ENCODE measurements at regions not wholly inside any gene's neighbourhood (a gene's known extent, or its start where the extent isn't known, plus 50 kb on each side); places are given as distances from the start of the nearest gene placed in this dataset.
"Not testable (repeated sequence)": the region's sequence is repeated elsewhere in the genome, so short reads cannot be mapped to it uniquely, and the experiment has no call there.

- peaks cover 11% of the 10 kb centered on the region for H3K27me3 Mint-ChIP-seq (ENCODE audit: low read depth)
- no peak for DNase-seq (ENCODE audit: low spot score)
- no peak overlapping the region for H3K27ac Mint-ChIP-seq (ENCODE audit: unreplicated experiment)
- TF ChIP-seq CTCF (IDR thresholded peaks at IDR 0.05) = no peak
- H3K4me1 Mint-ChIP-seq (ENCODE audit: low read depth) = no peaks in the 10 kb centered on the region
- H3K9me3 Mint-ChIP-seq (ENCODE audit: low read depth) = no peaks in the 10 kb centered on the region
- no peak overlapping the region for H3K4me3 Mint-ChIP-seq (ENCODE audit: unreplicated experiment)
- no peaks in the 10 kb centered on the region for H3K36me3 Mint-ChIP-seq (ENCODE audit: low read depth)
Observed at GRCh38 chr14:30240685-30241084, 313.0 kb upstream of the PRKD1 start.

GRCh38 chr14:30242744-30243143, 315.1 kb upstream of the PRKD1 start:
- TF ChIP-seq CTCF (IDR thresholded peaks at IDR 0.05) = no peak
- Mint-ChIP-seq H3K36me3 (ENCODE audit: low read depth) (no peaks in the 10 kb centered on the region), H3K27ac (ENCODE audit: unreplicated experiment) (no peak overlapping the region), H3K9me3 (ENCODE audit: low read depth) (no peaks in the 10 kb centered on the region), H3K4me3 (ENCODE audit: unreplicated experiment) (no peak overlapping the region), H3K4me1 (ENCODE audit: low read depth) (no peaks in the 10 kb centered on the region), H3K27me3 (ENCODE audit: low read depth) (peaks cover 13% of the 10 kb centered on the region)
- no peak for DNase-seq (ENCODE audit: low spot score)

GRCh38 chr14:30243207-30243606, 315.6 kb upstream of the PRKD1 start:
- Mint-ChIP-seq H3K36me3 (ENCODE audit: low read depth) (no peaks in the 10 kb centered on the region), H3K27me3 (ENCODE audit: low read depth) (peaks cover 13% of the 10 kb centered on the region), H3K9me3 (ENCODE audit: low read depth) (no peaks in the 10 kb centered on the region), H3K4me1 (ENCODE audit: low read depth) (no peaks in the 10 kb centered on the region), H3K27ac (ENCODE audit: unreplicated experiment) (no peak overlapping the region), H3K4me3 (ENCODE audit: unreplicated experiment) (no peak overlapping the region)
- TF ChIP-seq CTCF (IDR thresholded peaks at IDR 0.05) = no peak
- no peak for DNase-seq (ENCODE audit: low spot score)

- no peaks in the 10 kb centered on the region for H3K36me3 Mint-ChIP-seq (ENCODE audit: low read depth)
- no peak for TF ChIP-seq CTCF (IDR thresholded peaks at IDR 0.05)
- no peak overlapping the region for H3K27ac Mint-ChIP-seq (ENCODE audit: unreplicated experiment)
- peaks cover 13% of the 10 kb centered on the region for H3K27me3 Mint-ChIP-seq (ENCODE audit: low read depth)
- no peak overlapping the region for H3K4me3 Mint-ChIP-seq (ENCODE audit: unreplicated experiment)
- no peaks in the 10 kb centered on the region for H3K9me3 Mint-ChIP-seq (ENCODE audit: low read depth)
- DNase-seq (ENCODE audit: low spot score) = no peak
- H3K4me1 Mint-ChIP-seq (ENCODE audit: low read depth) = no peaks in the 10 kb centered on the region
Observed at GRCh38 chr14:30243805-30244204, 315.2 kb upstream of the G2E3 start.

- not testable (repeated sequence) for H3K9me3 Mint-ChIP-seq (ENCODE audit: low read depth); H3K27ac Mint-ChIP-seq (ENCODE audit: unreplicated experiment)
Observed at GRCh38 chr14:30244348-30244747, 314.6 kb upstream of the G2E3 start.

GRCh38 chr14:30251017-30251416, 307.9 kb upstream of the G2E3 start:
- Mint-ChIP-seq H3K36me3 (ENCODE audit: low read depth) (no peaks in the 10 kb centered on the region), H3K4me1 (ENCODE audit: low read depth) (peaks cover 3% of the 10 kb centered on the region), H3K4me3 (ENCODE audit: unreplicated experiment) (no peak overlapping the region), H3K27me3 (ENCODE audit: low read depth) (peaks cover 9% of the 10 kb centered on the region), H3K27ac (ENCODE audit: unreplicated experiment) (no peak overlapping the region), H3K9me3 (ENCODE audit: low read depth) (peaks cover 2% of the 10 kb centered on the region)
- no peak for DNase-seq (ENCODE audit: low spot score)
- TF ChIP-seq CTCF (IDR thresholded peaks at IDR 0.05) = no peak

More at GRCh38 chr14:30244348-30244747, 314.6 kb upstream of the G2E3 start:
- H3K4me3 Mint-ChIP-seq (ENCODE audit: unreplicated experiment); H3K36me3 Mint-ChIP-seq (ENCODE audit: low read depth); H3K4me1 Mint-ChIP-seq (ENCODE audit: low read depth); DNase-seq (ENCODE audit: low spot score): not testable (repeated sequence)
- peaks cover 11% of the 10 kb centered on the region for H3K27me3 Mint-ChIP-seq (ENCODE audit: low read depth)
